ENCODE measurements at regions not wholly inside any gene's neighbourhood (a gene's known extent, or its start where the extent isn't known, plus 50 kb on each side); places are given as distances from the start of the nearest gene placed in this dataset.

DNA sequence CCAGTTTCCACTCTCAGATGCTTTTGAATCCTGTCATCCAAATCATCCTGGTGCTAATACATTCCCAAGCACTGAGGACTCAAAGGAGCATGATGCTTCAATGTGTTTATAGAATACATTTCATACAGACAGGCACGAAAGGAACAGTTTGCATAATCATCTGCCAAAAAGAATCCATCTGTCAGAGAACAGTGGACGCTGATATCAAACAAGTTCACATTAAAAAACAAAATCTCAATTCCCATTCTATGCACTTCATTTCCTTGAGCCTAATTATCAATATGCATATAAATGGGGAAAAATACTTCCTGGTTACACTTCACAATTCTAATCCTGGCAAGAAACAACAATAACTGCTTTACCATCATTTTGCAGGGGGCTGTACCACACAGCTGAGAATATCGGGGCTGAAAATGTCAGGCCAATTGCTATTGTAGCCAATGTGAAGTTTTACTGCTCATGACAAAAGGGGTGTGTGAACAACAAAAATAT lies 125.5 kb upstream of the FAM174A start:
- BruUV-seq (replicated peaks) = no TSS peak
- H3K4me2 ChIP-seq (ENCODE audit: low read length) = no peak overlapping the region
- H2AFZ ChIP-seq (ENCODE audit: low read length) = no peak overlapping the region
- DNase-seq (ENCODE audit: low spot score) = no peak
- H3K9me2 ChIP-seq (ENCODE audit: insufficient read depth, low read length) = no peaks in the 10 kb centered on the region
- CTCF ChIA-PET (ENCODE audit: unreplicated experiment) = no interaction called here
- POLR2A ChIA-PET = no interaction called here
- H3K4me3 ChIP-seq (ENCODE audit: low read depth, low read length, poor library complexity, severe bottlenecking) = no peak overlapping the region
- no peaks in the 10 kb centered on the region for H4K20me1 ChIP-seq (ENCODE audit: insufficient read depth, low read length)
- intact Hi-C loops (cut with micrococcal nuclease; ENCODE audit: unreplicated experiment) = no loop called here
- H3K27ac ChIP-seq (ENCODE audit: low read depth, low read length, poor library complexity, severe bottlenecking) = no peak overlapping the region
- H3K9me3 ChIP-seq (ENCODE audit: low read length) = no peaks in the 10 kb centered on the region
- no peaks in the 10 kb centered on the region for H3K4me1 ChIP-seq (ENCODE audit: insufficient read depth, low read length, poor library complexity, severe bottlenecking)
- H3K79me2 ChIP-seq (ENCODE audit: insufficient read depth, low read depth, low read length) = no peaks in the 10 kb centered on the region
- H3K36me3 ChIP-seq (ENCODE audit: insufficient read depth, low read length) = no peaks in the 10 kb centered on the region
- TF ChIP-seq EZH2phosphoT487 (IDR thresholded peaks at IDR 0.05; ENCODE audit: borderline replicate concordance, low read depth, low read length) = no peak
- TF ChIP-seq, protein P1, sequence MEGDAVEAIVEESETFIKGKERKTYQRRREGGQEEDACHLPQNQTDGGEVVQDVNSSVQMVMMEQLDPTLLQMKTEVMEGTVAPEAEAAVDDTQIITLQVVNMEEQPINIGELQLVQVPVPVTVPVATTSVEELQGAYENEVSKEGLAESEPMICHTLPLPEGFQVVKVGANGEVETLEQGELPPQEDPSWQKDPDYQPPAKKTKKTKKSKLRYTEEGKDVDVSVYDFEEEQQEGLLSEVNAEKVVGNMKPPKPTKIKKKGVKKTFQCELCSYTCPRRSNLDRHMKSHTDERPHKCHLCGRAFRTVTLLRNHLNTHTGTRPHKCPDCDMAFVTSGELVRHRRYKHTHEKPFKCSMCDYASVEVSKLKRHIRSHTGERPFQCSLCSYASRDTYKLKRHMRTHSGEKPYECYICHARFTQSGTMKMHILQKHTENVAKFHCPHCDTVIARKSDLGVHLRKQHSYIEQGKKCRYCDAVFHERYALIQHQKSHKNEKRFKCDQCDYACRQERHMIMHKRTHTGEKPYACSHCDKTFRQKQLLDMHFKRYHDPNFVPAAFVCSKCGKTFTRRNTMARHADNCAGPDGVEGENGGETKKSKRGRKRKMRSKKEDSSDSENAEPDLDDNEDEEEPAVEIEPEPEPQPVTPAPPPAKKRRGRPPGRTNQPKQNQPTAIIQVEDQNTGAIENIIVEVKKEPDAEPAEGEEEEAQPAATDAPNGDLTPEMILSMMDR (conservative IDR thresholded peaks at IDR 0.05; ENCODE audit: low read length) = no peak

DNA sequence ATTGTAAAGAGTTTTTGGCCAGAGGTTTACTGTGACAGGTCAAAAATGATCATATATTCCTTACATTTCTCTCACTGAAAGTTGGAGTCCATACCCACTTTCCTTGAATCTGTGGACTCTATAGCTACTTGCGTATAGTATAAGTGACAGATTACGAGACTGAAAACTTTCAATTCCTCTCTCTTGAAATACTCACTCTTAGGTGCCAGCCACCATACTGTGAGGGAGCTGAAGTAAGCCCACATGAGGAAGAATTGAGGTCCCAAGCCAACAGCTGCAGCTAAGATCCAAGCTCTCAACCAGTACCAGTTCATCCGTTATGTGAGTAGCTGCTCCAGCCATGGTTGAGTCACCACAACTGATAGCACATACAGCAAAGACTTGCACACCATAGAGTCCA lies 128.1 kb upstream of the FAM174A start:
- no peaks in the 10 kb centered on the region for H3K36me3 ChIP-seq (ENCODE audit: insufficient read depth, low read length)
- H4K20me1 ChIP-seq (ENCODE audit: insufficient read depth, low read length) = no peaks in the 10 kb centered on the region
- no TSS peak for BruUV-seq (replicated peaks)
- POLR2A ChIA-PET = no interaction called here
- CTCF ChIA-PET (ENCODE audit: unreplicated experiment) = no interaction called here
- H3K4me2 ChIP-seq (ENCODE audit: low read length) = no peak overlapping the region
- intact Hi-C loops (cut with micrococcal nuclease; ENCODE audit: unreplicated experiment) = no loop called here
- no peaks in the 10 kb centered on the region for H3K4me1 ChIP-seq (ENCODE audit: insufficient read depth, low read length, poor library complexity, severe bottlenecking)
- H3K9me3 ChIP-seq (ENCODE audit: low read length) = no peaks in the 10 kb centered on the region
- H3K79me2 ChIP-seq (ENCODE audit: insufficient read depth, low read depth, low read length) = no peaks in the 10 kb centered on the region
- no peaks in the 10 kb centered on the region for H3K9me2 ChIP-seq (ENCODE audit: insufficient read depth, low read length)
- TF ChIP-seq, protein P1 (conservative IDR thresholded peaks at IDR 0.05; ENCODE audit: low read length) = no peak
- TF ChIP-seq EZH2phosphoT487 (IDR thresholded peaks at IDR 0.05; ENCODE audit: borderline replicate concordance, low read depth, low read length) = no peak
- no peak overlapping the region for H2AFZ ChIP-seq (ENCODE audit: low read length)
- H3K27ac ChIP-seq (ENCODE audit: low read depth, low read length, poor library complexity, severe bottlenecking) = no peak overlapping the region
- no peak overlapping the region for H3K4me3 ChIP-seq (ENCODE audit: low read depth, low read length, poor library complexity, severe bottlenecking)
- no peak for DNase-seq (ENCODE audit: low spot score)

DNA sequence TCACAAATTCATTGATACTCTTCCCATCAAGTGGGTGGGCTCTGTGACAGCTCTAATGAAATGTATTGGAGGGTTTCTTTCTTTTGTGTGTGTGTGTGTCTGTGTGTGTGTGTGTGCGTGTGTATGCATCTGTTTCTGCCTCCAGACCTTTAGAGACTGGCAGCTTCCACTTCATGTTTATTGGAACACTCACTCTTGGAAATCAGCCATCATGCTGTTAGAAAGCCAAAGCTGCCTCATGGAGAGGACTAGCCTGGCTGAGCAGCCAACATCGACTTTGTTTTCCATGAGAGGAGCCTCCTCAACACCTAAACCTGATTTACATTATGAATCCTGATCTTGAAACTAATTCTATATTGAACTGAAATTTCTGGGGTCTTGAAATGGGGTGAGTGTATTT lies 128.5 kb upstream of the FAM174A start:
- no peak overlapping the region for H3K4me2 ChIP-seq (ENCODE audit: low read length)
- H3K36me3 ChIP-seq (ENCODE audit: insufficient read depth, low read length) = no peaks in the 10 kb centered on the region
- BruUV-seq (replicated peaks) = no TSS peak
- ChIA-PET CTCF (ENCODE audit: unreplicated experiment) (no interaction called here), POLR2A (no interaction called here)
- no peaks in the 10 kb centered on the region for H3K9me3 ChIP-seq (ENCODE audit: low read length)
- no peaks in the 10 kb centered on the region for H3K4me1 ChIP-seq (ENCODE audit: insufficient read depth, low read length, poor library complexity, severe bottlenecking)
- DNase-seq (ENCODE audit: low spot score) = no peak
- TF ChIP-seq EZH2phosphoT487 (IDR thresholded peaks at IDR 0.05; ENCODE audit: borderline replicate concordance, low read depth, low read length) = no peak
- TF ChIP-seq, protein P1 (conservative IDR thresholded peaks at IDR 0.05; ENCODE audit: low read length) = no peak
- intact Hi-C loops (cut with micrococcal nuclease; ENCODE audit: unreplicated experiment) = no loop called here
- H3K9me2 ChIP-seq (ENCODE audit: insufficient read depth, low read length) = no peaks in the 10 kb centered on the region
- H3K27ac ChIP-seq (ENCODE audit: low read depth, low read length, poor library complexity, severe bottlenecking) = no peak overlapping the region
- no peak overlapping the region for H3K4me3 ChIP-seq (ENCODE audit: low read depth, low read length, poor library complexity, severe bottlenecking)
- H4K20me1 ChIP-seq (ENCODE audit: insufficient read depth, low read length) = no peaks in the 10 kb centered on the region
- no peaks in the 10 kb centered on the region for H3K79me2 ChIP-seq (ENCODE audit: insufficient read depth, low read depth, low read length)
- H2AFZ ChIP-seq (ENCODE audit: low read length) = no peak overlapping the region
